ENCODE measurements at regions not wholly inside any gene's neighbourhood (a gene's known extent, or its start where the extent isn't known, plus 50 kb on each side); places are given as distances from the start of the nearest gene placed in this dataset.

- WGBS, 2 donors = 91 to 94% methylated on average over 3 of the region's 3 CpGs
- no peak overlapping the region for H3K4me3 ChIP-seq
- H3K27ac ChIP-seq = no peak overlapping the region
- H3K36me3 ChIP-seq (ENCODE audit: low read depth, missing control alignments) = no peaks in the 10 kb centered on the region
- intact Hi-C loops (cut with DNase I; ENCODE audit: low total_unique reads) = no loop called here
- no peaks in the 10 kb centered on the region for H3K4me1 ChIP-seq
- DNase-seq = no peak
- TF ChIP-seq CTCF (IDR thresholded peaks at IDR 0.05) (no peak), POLR2A (IDR thresholded peaks at IDR 0.05) (no peak)
- no peaks in the 10 kb centered on the region for H3K9me3 ChIP-seq
- no peaks in the 10 kb centered on the region for H3K27me3 ChIP-seq
Observed at GRCh38 chr7:91553410-91553895, 289.2 kb downstream of the FZD1 start.

- TF ChIP-seq POLR2A (IDR thresholded peaks at IDR 0.05) (no peak), CTCF (IDR thresholded peaks at IDR 0.05) (no peak)
- intact Hi-C loops (cut with DNase I; ENCODE audit: low total_unique reads) = no loop called here
Observed at GRCh38 chr7:91554883-91555282, 290.6 kb downstream of the FZD1 start.

GRCh38 chr7:91556239-91556638 lies 292.0 kb downstream of the FZD1 start:
- Histone ChIP-seq H3K36me3 (ENCODE audit: low read depth, missing control alignments) (no peaks in the 10 kb centered on the region), H3K4me3 (no peak overlapping the region), H3K27ac (no peak overlapping the region), H3K4me1 (no peaks in the 10 kb centered on the region), H3K9me3 (no peaks in the 10 kb centered on the region), H3K27me3 (no peaks in the 10 kb centered on the region)
- 82 to 83% methylated on average over 4 of the region's 4 CpGs for WGBS, 2 donors
- intact Hi-C loops (cut with DNase I; ENCODE audit: low total_unique reads) = no loop called here
- DNase-seq = no peak
- TF ChIP-seq CTCF (IDR thresholded peaks at IDR 0.05) (no peak), POLR2A (IDR thresholded peaks at IDR 0.05) (no peak)

More at GRCh38 chr7:91554883-91555282, 290.6 kb downstream of the FZD1 start:
- Histone ChIP-seq H3K27ac (no peak overlapping the region), H3K4me3 (no peak overlapping the region), H3K27me3 (no peaks in the 10 kb centered on the region), H3K9me3 (no peaks in the 10 kb centered on the region), H3K36me3 (ENCODE audit: low read depth, missing control alignments) (no peaks in the 10 kb centered on the region), H3K4me1 (no peaks in the 10 kb centered on the region)
- WGBS, 2 donors = 75 to 79% methylated on average over 6 of the region's 6 CpGs
- DNase-seq = no peak

- Histone ChIP-seq H3K9me3 (no peaks in the 10 kb centered on the region), H3K27ac (no peak overlapping the region), H3K4me1 (no peaks in the 10 kb centered on the region), H3K36me3 (ENCODE audit: low read depth, missing control alignments) (no peaks in the 10 kb centered on the region), H3K27me3 (no peaks in the 10 kb centered on the region), H3K4me3 (no peak overlapping the region)
- DNase-seq = no peak
- TF ChIP-seq CTCF (IDR thresholded peaks at IDR 0.05) = no peak
- no peak for TF ChIP-seq POLR2A (IDR thresholded peaks at IDR 0.05)
- intact Hi-C loops (cut with DNase I; ENCODE audit: low total_unique reads) = no loop called here
- 76 to 83% methylated on average over 6 to 7 of the region's 7 CpGs for WGBS, 2 donors
Observed at GRCh38 chr7:91556956-91557650, 292.9 kb downstream of the FZD1 start.
